Fibroblast of skin of left biceps (primary cell): ENCODE measurements at regions not wholly inside any gene's neighbourhood (a gene's known extent, or its start where the extent isn't known, plus 50 kb on each side); places are given as distances from the start of the nearest gene placed in this dataset.

ENCODE experiments used
- DNase-seq, 2 experiments: peaks; one replicate each; pipeline ENCODE4 v3.0.0-alpha.2; 2013; ENCODE audit warnings: low read depth in 2 of 2

GRCh38 chr2:140063356-140063755, 1283.2 kb upstream of the NXPH2 start:
- DNase-seq, result no peak

- DNase-seq, result no peak
Measured at GRCh38 chr2:140061240-140061639, 1281.0 kb upstream of the NXPH2 start.

- DNase-seq, result no peak
Measured at GRCh38 chr2:140057928-140058327, 1277.7 kb upstream of the NXPH2 start.

GRCh38 chr2:140041811-140042210, 1261.6 kb upstream of the NXPH2 start:
- DNase-seq, result no peak

- no peak for DNase-seq
Measured at GRCh38 chr2:140041239-140041638, 1261.0 kb upstream of the NXPH2 start.

- DNase-seq, result no peak
Measured at GRCh38 chr2:140033638-140034037, 1253.4 kb upstream of the NXPH2 start.

- DNase-seq, result no peak
Measured at GRCh38 chr2:140027966-140028365, 1247.8 kb upstream of the NXPH2 start.

- DNase-seq, result no peak
Measured at GRCh38 chr2:140027320-140027719, 1247.1 kb upstream of the NXPH2 start.

- DNase-seq, result no peak
Measured at GRCh38 chr2:140023291-140023690, 1243.1 kb upstream of the NXPH2 start.

- DNase-seq, result no peak
Measured at GRCh38 chr2:140018541-140018940, 1238.4 kb upstream of the NXPH2 start.

GRCh38 chr2:140014204-140014546, 1234.0 kb upstream of the NXPH2 start:
- no peak for DNase-seq

GRCh38 chr2:140013545-140014203, 1233.5 kb upstream of the NXPH2 start:
- no peak for DNase-seq

- DNase-seq, result no peak
Measured at GRCh38 chr2:140011287-140011686, 1231.1 kb upstream of the NXPH2 start.

- no peak for DNase-seq
Measured at GRCh38 chr2:140002110-140002509, 1221.9 kb upstream of the NXPH2 start.

GRCh38 chr2:139992711-139993345, 1212.6 kb upstream of the NXPH2 start:
- no peak for DNase-seq

GRCh38 chr2:139992078-139992477, 1211.9 kb upstream of the NXPH2 start:
- no peak for DNase-seq

- no peak for DNase-seq
Measured at GRCh38 chr2:139990646-139991335, 1210.6 kb upstream of the NXPH2 start.

- no peak for DNase-seq
Measured at GRCh38 chr2:139969323-139969722, 1189.1 kb upstream of the NXPH2 start.

- DNase-seq, result no peak
Measured at GRCh38 chr2:139968588-139968987, 1188.4 kb upstream of the NXPH2 start.

- DNase-seq, result no peak
Measured at GRCh38 chr2:139967665-139968064, 1187.5 kb upstream of the NXPH2 start.

- no peak for DNase-seq
Measured at GRCh38 chr2:139964721-139965440, 1184.7 kb upstream of the NXPH2 start.

GRCh38 chr2:139963863-139964355, 1183.7 kb upstream of the NXPH2 start:
- DNase-seq, result no peak
